Type B pancreatic cell (in vitro differentiated cells): ENCODE measurements at regions not wholly inside any gene's neighbourhood (a gene's known extent, or its start where the extent isn't known, plus 50 kb on each side); places are given as distances from the start of the nearest gene placed in this dataset.

Experiments
- DNase-seq: peaks from one replicate; pipeline ENCODE4 v3.0.0; 2021; ENCODE audit warnings: mixed read lengths; ENCODE audit not compliant: unreplicated experiment; ENCODE audit errors: extremely low spot score
- H3K27ac Mint-ChIP-seq: 2 replicates; pipeline ENCODE4 v1.8.0; 2021; ENCODE audit warnings: mild to moderate bottlenecking, mixed read lengths
- H3K27me3 Mint-ChIP-seq: 2 replicates; pipeline ENCODE4 v1.8.0; 2021; ENCODE audit warnings: mixed read lengths
- H3K36me3 Mint-ChIP-seq: 2 replicates; pipeline ENCODE4 v1.8.0; 2021; ENCODE audit warnings: mixed read lengths
- H3K4me1 Mint-ChIP-seq: one replicate; pipeline ENCODE4 v1.8.0; 2021; ENCODE audit warnings: mixed read lengths; ENCODE audit not compliant: unreplicated experiment
- H3K4me3 Mint-ChIP-seq: 2 replicates; pipeline ENCODE4 v1.8.0; 2021; ENCODE audit warnings: mild to moderate bottlenecking, mixed read lengths
- H3K9me3 Mint-ChIP-seq: 2 replicates; pipeline ENCODE4 v1.8.0; 2021; ENCODE audit warnings: mixed read lengths
- CTCF ChIP-seq: fragments of 200-600 bp; sonication (generic); conservative IDR thresholded peaks from 2 replicates; pipeline ENCODE4 v1.5.0; 2021; ENCODE audit warnings: antibody characterized with exemption, mild to moderate bottlenecking

DNA sequence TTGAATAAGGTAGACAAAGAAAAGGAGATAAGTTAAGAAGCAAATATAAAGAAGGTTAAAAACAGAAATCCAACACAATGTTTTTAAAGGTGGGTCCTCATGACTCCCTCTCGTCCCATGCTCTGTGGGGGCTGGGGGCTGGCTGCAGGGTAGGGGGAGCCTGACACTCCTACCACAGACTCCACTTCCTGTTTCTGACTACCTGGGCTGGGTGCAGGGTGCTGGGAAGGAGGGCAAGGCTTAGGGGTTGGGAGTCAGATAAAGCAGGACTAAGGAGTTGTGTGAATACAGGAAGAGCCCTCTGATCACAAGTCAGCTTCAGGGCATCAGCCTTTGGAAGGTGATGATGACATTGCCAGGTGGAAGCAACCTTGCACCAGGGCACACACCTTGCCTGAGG lies 277.0 kb upstream of the SGK1 start:
- Mint-ChIP-seq H3K27ac (no peak overlapping the region), H3K9me3 (no peaks in the 10 kb centered on the region), H3K4me3 (no peak overlapping the region), H3K36me3 (no peaks in the 10 kb centered on the region), H3K27me3 (peaks cover 55% of the 10 kb centered on the region), H3K4me1 (peaks cover 11% of the 10 kb centered on the region)
- no peak for DNase-seq
- no peak for TF ChIP-seq CTCF

GRCh38 chr6:134593887-134594286 lies 276.0 kb upstream of the SGK1 start:
- Mint-ChIP-seq H3K4me3 (no peak overlapping the region), H3K36me3 (no peaks in the 10 kb centered on the region), H3K27ac (no peak overlapping the region), H3K9me3 (no peaks in the 10 kb centered on the region), H3K4me1 (peaks cover 11% of the 10 kb centered on the region), H3K27me3 (peaks cover 52% of the 10 kb centered on the region)
- DNase-seq: no peak
- no peak for TF ChIP-seq CTCF

GRCh38 chr6:134593442-134593841 lies 275.5 kb upstream of the SGK1 start:
- Mint-ChIP-seq H3K36me3 (no peaks in the 10 kb centered on the region), H3K4me3 (no peak overlapping the region)

DNA sequence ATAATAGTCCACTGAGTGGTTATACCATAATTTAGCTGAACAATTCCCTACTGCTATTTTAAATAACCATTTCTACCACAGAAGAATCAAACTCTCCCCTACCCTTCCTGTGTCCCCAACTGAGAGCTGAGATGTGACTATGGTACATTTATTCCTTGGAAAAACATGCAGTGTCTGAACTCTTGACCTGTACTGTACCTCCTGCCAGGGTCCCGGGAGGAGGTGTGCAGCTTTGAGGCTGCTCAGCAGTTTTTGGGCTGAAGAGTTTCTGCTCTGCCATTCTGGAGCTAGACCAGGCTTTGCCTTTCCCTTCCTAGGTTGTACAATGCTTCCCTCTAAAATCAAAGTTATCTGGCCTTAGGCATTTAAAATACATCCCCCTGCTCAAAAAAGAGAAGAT lies 275.1 kb upstream of the SGK1 start:
- no peaks in the 10 kb centered on the region for H3K36me3 Mint-ChIP-seq
- H3K27ac Mint-ChIP-seq: no peak overlapping the region
- H3K27me3 Mint-ChIP-seq: peaks cover 52% of the 10 kb centered on the region
- H3K4me3 Mint-ChIP-seq: no peak overlapping the region
- no peak for DNase-seq
- no peaks in the 10 kb centered on the region for H3K9me3 Mint-ChIP-seq
- TF ChIP-seq CTCF: no peak
- H3K4me1 Mint-ChIP-seq: peaks cover 11% of the 10 kb centered on the region

More at GRCh38 chr6:134593442-134593841, 275.5 kb upstream of the SGK1 start:
- Mint-ChIP-seq H3K27me3 (peaks cover 51% of the 10 kb centered on the region), H3K27ac (no peak overlapping the region), H3K9me3 (no peaks in the 10 kb centered on the region), H3K4me1 (peaks cover 11% of the 10 kb centered on the region)
- DNase-seq: no peak
- no peak for TF ChIP-seq CTCF

GRCh38 chr6:134590449-134590848 lies 272.5 kb upstream of the SGK1 start:
- no peak for DNase-seq
- Mint-ChIP-seq H3K27ac (no peak overlapping the region), H3K9me3 (peaks cover 2% of the 10 kb centered on the region), H3K27me3 (peaks cover 42% of the 10 kb centered on the region), H3K36me3 (no peaks in the 10 kb centered on the region), H3K4me1 (peaks cover 13% of the 10 kb centered on the region), H3K4me3 (no peak overlapping the region)
- no peak for TF ChIP-seq CTCF

- Mint-ChIP-seq H3K9me3 (peaks cover 5% of the 10 kb centered on the region), H3K4me3 (no peak overlapping the region), H3K27ac (no peak overlapping the region), H3K4me1 (peaks cover 17% of the 10 kb centered on the region), H3K36me3 (no peaks in the 10 kb centered on the region), H3K27me3 (peaks cover 46% of the 10 kb centered on the region)
- no peak for TF ChIP-seq CTCF
- no peak for DNase-seq
These were observed 272.1 kb upstream of the SGK1 start for GRCh38 chr6:134590004-134590403.
